HG02588 (cell line): ENCODE measurements at regions not wholly inside any gene's neighbourhood (a gene's known extent, or its start where the extent isn't known, plus 50 kb on each side); places are given as distances from the start of the nearest gene placed in this dataset.

Source experiments
- ATAC-seq: cut with Tn5 transposase; IDR thresholded peaks from one replicate; pipeline ENCODE4 v1.9.1; 2021; ENCODE audit warnings: mild to moderate bottlenecking, moderate library complexity; ENCODE audit not compliant: unreplicated experiment

GRCh38 chr2:6381326-6381725 is 484.4 kb downstream of the CMPK2 start:
- no peak for ATAC-seq

- no peak for ATAC-seq
Measured at GRCh38 chr2:6384341-6384740, 481.4 kb downstream of the CMPK2 start.

GRCh38 chr2:6392354-6392753 is 473.4 kb downstream of the CMPK2 start:
- no peak for ATAC-seq

GRCh38 chr2:6392966-6393365 is 472.7 kb downstream of the CMPK2 start:
- no peak for ATAC-seq

- no peak for ATAC-seq
Measured at GRCh38 chr2:6393819-6394218, 471.9 kb downstream of the CMPK2 start.

GRCh38 chr2:6394276-6394675 is 471.4 kb downstream of the CMPK2 start:
- ATAC-seq: no peak

- ATAC-seq: no peak
Measured at GRCh38 chr2:6398421-6398820, 467.3 kb downstream of the CMPK2 start.

GRCh38 chr2:6401301-6401700 is 464.4 kb downstream of the CMPK2 start:
- no peak for ATAC-seq

GRCh38 chr2:6408057-6408456 is 457.6 kb downstream of the CMPK2 start:
- ATAC-seq: no peak

- ATAC-seq: no peak
Measured at GRCh38 chr2:6410313-6410712, 455.4 kb downstream of the CMPK2 start.

- ATAC-seq: no peak
Measured at GRCh38 chr2:6412533-6413091, 453.1 kb downstream of the CMPK2 start.

GRCh38 chr2:6417050-6417449 is 448.7 kb downstream of the CMPK2 start:
- no peak for ATAC-seq

GRCh38 chr2:6418291-6418690 is 447.4 kb downstream of the CMPK2 start:
- no peak for ATAC-seq

- no peak for ATAC-seq
Measured at GRCh38 chr2:6421138-6421730, 444.5 kb downstream of the CMPK2 start.

GRCh38 chr2:6421888-6422287 is 443.8 kb downstream of the CMPK2 start:
- no peak for ATAC-seq

GRCh38 chr2:6423157-6423556 is 442.6 kb downstream of the CMPK2 start:
- ATAC-seq: no peak

GRCh38 chr2:6423944-6424343 is 441.8 kb downstream of the CMPK2 start:
- no peak for ATAC-seq

- no peak for ATAC-seq
Measured at GRCh38 chr2:6425032-6425431, 440.7 kb downstream of the CMPK2 start.

GRCh38 chr2:6429210-6429986 is 436.3 kb downstream of the CMPK2 start:
- no peak for ATAC-seq

GRCh38 chr2:6434438-6434837 is 431.3 kb downstream of the CMPK2 start:
- no peak for ATAC-seq

- ATAC-seq: no peak
Measured at GRCh38 chr2:6441800-6442199, 423.9 kb downstream of the CMPK2 start.

GRCh38 chr2:6442252-6442985 is 423.3 kb downstream of the CMPK2 start:
- ATAC-seq: no peak
